ENCODE measurements at regions not wholly inside any gene's neighbourhood (a gene's known extent, or its start where the extent isn't known, plus 50 kb on each side); places are given as distances from the start of the nearest gene placed in this dataset.

DNA sequence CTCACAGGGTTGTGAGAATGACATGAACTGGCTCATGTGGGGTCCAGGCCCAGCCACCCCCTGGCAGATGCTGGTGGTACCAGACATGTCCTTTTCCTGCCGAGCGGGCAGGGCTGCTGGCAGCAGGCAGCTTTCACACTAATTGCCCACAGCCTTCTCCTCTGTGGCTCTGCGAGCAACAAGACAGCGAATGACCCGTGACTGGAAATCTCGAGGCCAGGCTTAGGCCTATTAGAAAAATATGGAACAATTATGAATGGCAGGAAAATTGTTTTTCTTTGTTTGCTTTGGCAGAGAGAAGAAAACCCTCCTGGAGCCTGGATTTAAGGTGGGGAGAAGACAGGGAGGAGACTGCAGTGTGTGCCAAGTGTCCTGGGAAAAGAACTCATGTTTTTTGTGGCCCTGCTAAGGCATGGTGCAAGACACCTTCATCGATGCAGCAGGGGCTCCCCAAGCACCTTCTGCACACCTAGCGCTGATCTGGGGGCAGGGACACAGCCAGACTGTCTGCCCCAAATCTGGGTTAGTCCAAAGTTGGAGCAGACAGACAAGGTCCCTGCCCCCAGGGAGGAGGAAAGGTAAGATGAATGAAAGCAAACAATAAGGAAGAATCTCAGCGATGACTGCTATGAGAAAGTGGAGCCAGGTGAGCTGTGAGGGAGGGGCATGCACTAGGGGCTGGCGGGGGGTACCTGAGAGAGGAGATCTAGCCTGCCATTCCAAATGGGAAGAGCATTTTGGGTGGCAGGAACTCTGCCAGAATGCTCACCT lies 193.8 kb upstream of the TLE3 start:
- no peak for TF ChIP-seq CHD1 (IDR thresholded peaks at IDR 0.05; ENCODE audit: low read depth, low read length)
- no peak for TF ChIP-seq TCF3 (IDR thresholded peaks at IDR 0.05; ENCODE audit: borderline replicate concordance, insufficient read depth, low read depth, low read length)
- TF ChIP-seq CTCF (IDR thresholded peaks at IDR 0.05 in 2 of 3, conservative IDR thresholded peaks at IDR 0.05 in 1 of 3; ENCODE audit: control insufficient read depth in 2 of 3, extremely low read depth in 1 of 3, insufficient read depth in 1 of 3, low read depth in 3 of 3, low read length in 3 of 3) = no peak
- no peak for TF ChIP-seq PRDM15 (CRISPR knock-in tag; IDR thresholded peaks at IDR 0.05)
- TF ChIP-seq RELA (IDR thresholded peaks at IDR 0.05; ENCODE audit: borderline replicate concordance, partially characterized antibody) = no peak
